ENCODE measurements at regions not wholly inside any gene's neighbourhood (a gene's known extent, or its start where the extent isn't known, plus 50 kb on each side); places are given as distances from the start of the nearest gene placed in this dataset.

GRCh38 chr2:207387001-207387571 is 142.7 kb upstream of the CREB1 start:
- TF ChIP-seq CTCF (IDR thresholded peaks at IDR 0.05; ENCODE audit: insufficient read depth, low read length), result no peak
- TF ChIP-seq, protein P1, sequence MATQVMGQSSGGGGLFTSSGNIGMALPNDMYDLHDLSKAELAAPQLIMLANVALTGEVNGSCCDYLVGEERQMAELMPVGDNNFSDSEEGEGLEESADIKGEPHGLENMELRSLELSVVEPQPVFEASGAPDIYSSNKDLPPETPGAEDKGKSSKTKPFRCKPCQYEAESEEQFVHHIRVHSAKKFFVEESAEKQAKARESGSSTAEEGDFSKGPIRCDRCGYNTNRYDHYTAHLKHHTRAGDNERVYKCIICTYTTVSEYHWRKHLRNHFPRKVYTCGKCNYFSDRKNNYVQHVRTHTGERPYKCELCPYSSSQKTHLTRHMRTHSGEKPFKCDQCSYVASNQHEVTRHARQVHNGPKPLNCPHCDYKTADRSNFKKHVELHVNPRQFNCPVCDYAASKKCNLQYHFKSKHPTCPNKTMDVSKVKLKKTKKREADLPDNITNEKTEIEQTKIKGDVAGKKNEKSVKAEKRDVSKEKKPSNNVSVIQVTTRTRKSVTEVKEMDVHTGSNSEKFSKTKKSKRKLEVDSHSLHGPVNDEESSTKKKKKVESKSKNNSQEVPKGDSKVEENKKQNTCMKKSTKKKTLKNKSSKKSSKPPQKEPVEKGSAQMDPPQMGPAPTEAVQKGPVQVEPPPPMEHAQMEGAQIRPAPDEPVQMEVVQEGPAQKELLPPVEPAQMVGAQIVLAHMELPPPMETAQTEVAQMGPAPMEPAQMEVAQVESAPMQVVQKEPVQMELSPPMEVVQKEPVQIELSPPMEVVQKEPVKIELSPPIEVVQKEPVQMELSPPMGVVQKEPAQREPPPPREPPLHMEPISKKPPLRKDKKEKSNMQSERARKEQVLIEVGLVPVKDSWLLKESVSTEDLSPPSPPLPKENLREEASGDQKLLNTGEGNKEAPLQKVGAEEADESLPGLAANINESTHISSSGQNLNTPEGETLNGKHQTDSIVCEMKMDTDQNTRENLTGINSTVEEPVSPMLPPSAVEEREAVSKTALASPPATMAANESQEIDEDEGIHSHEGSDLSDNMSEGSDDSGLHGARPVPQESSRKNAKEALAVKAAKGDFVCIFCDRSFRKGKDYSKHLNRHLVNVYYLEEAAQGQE (IDR thresholded peaks at IDR 0.05; ENCODE audit: insufficient replicate concordance, low read depth), result no peak
- no peak for TF ChIP-seq POLR2AphosphoS5 (IDR thresholded peaks at IDR 0.05; ENCODE audit: low read depth)
- TF ChIP-seq GABPA (IDR thresholded peaks at IDR 0.05; ENCODE audit: low read depth), result no peak
- TF ChIP-seq SPI1 (IDR thresholded peaks at IDR 0.05; ENCODE audit: borderline replicate concordance, low read depth), result no peak

Data from HL-60 (cell line).